HCT116 (cell line): ENCODE measurements at regions not wholly inside any gene's neighbourhood (a gene's known extent, or its start where the extent isn't known, plus 50 kb on each side); places are given as distances from the start of the nearest gene placed in this dataset.

Source experiments
- ATAC-seq: fragments of 200-7000 bp; cut with Tn5 transposase; 2 replicates; pipeline ENCODE4 v1.9.1; 2020; ENCODE audit warnings: mild to moderate bottlenecking, moderate library complexity
- BruUV-seq: library from RNA; stranded (reverse); fragments of 400-500 nt; replicated peaks from 2 replicates; lab custom pipeline; 2021; lab: Mats Ljungman, UMichigan
- CTCF ChIA-PET: fragments of 300-600 bp; sonication (Branson Sonifier 250); formaldehyde crosslinking; loops from one replicate; lab custom pipeline; 2021; ENCODE audit warnings: antibody characterized with exemption; lab: Charles Lee
- POLR2A ChIA-PET: fragments of 300-600, 350-600 bp; sonication (Branson Sonifier 250); formaldehyde crosslinking; loops from one replicate; lab custom pipeline; 2021; ENCODE audit warnings: antibody characterized with exemption; lab: Charles Lee
- RAD21 ChIA-PET, 2 experiments: fragments of 300-600 bp; sonication (Branson Sonifier 250); formaldehyde crosslinking; loops; one replicate each; lab custom pipeline; 2023; ENCODE audit warnings: low total read pairs in 2 of 2; ENCODE audit not compliant: uncharacterized antibody in 2 of 2, unreplicated experiment in 2 of 2, low non-redundant PET in 1 of 2; lab: Charles Lee
- DNase-seq: peaks from one replicate; pipeline ENCODE4 v3.0.0-alpha.2; 2010; ENCODE audit warnings: low read depth, low spot score
- H2AFZ ChIP-seq: fragments of 200-600 bp; shearing (Covaris generic), sonication (generic); 2 replicates; pipeline ENCODE4 v1.6.1; 2017; ENCODE audit warnings: low read depth, mixed run types, mixed read lengths, antibody characterized with exemption, low read length; ENCODE audit not compliant: poor library complexity, severe bottlenecking
- H3K27ac ChIP-seq: 2 replicates; pipeline ENCODE4 v1.5.1; 2012; ENCODE audit warnings: low read depth, low read length
- H3K27me3 ChIP-seq: fragments of 200-600 bp; sonication (generic); 2 replicates; pipeline ENCODE4 v1.6.1; 2016; ENCODE audit warnings: mixed run types, low read length, mixed read lengths; ENCODE audit not compliant: insufficient read depth
- H3K36me3 ChIP-seq, 2 experiments: fragments of 200-500 bp in 1 of 2; fragments of 200-600 bp in 1 of 2; sonication (Bioruptor generic) in 1 of 2; sonication (generic) in 1 of 2; 2 replicates each; pipeline versions ENCODE4 v1.5.1 to v1.6.1; 2014 to 2016; ENCODE audit warnings: low read length in 2 of 2, inconsistent platforms in 1 of 2, mixed read lengths in 1 of 2, mixed run types in 1 of 2; ENCODE audit not compliant: insufficient read depth in 2 of 2, control insufficient read depth in 1 of 2
- H3K4me1 ChIP-seq, 2 experiments: fragments of 200-600 bp in 1 of 2; sonication (generic) in 1 of 2; 2 replicates each; pipeline versions ENCODE4 v1.5.1 to v1.6.1; 2012 to 2017; ENCODE audit warnings: low read length in 2 of 2, inconsistent platforms in 1 of 2, mild to moderate bottlenecking in 1 of 2, mixed read lengths in 1 of 2, mixed run types in 1 of 2, moderate library complexity in 1 of 2; ENCODE audit not compliant: insufficient read depth in 2 of 2, control insufficient read depth in 1 of 2
- H3K4me2 ChIP-seq: fragments of 200-600 bp; sonication (generic); 2 replicates; pipeline ENCODE4 v1.6.1; 2017; ENCODE audit warnings: mixed run types, low read length, mixed read lengths
- H3K4me3 ChIP-seq, 2 experiments: fragments of 200-600 bp in 1 of 2; sonication (generic) in 1 of 2; replicated peaks in 1 of 2; 2 replicates each; pipeline ENCODE4 v1.5.1; 2011 to 2016; ENCODE audit warnings: low read length in 2 of 2, control low read depth in 1 of 2, low read depth in 1 of 2, mild to moderate bottlenecking in 1 of 2, mixed read lengths in 1 of 2, mixed run types in 1 of 2
- H3K79me2 ChIP-seq: fragments of 200-600 bp; sonication (generic); 2 replicates; pipeline ENCODE4 v1.6.1; 2017; ENCODE audit warnings: mild to moderate bottlenecking, mixed run types, low read length, moderate library complexity, mixed read lengths; ENCODE audit not compliant: insufficient read depth
- H3K9ac ChIP-seq: fragments of 200-600 bp; sonication (generic); 2 replicates; pipeline ENCODE4 v1.6.1; 2016; ENCODE audit warnings: low read length, mixed read lengths
- H3K9me2 ChIP-seq: fragments of 200-600 bp; sonication (generic), shearing (Covaris generic); 2 replicates; pipeline ENCODE4 v1.6.1; 2017; ENCODE audit warnings: mixed run types, mild to moderate bottlenecking, moderate library complexity; ENCODE audit not compliant: insufficient read depth
- H3K9me3 ChIP-seq, 2 experiments: fragments of 200-500 bp in 1 of 2; fragments of 200-600 bp in 1 of 2; sonication (Bioruptor generic) in 1 of 2; sonication (generic) in 1 of 2; 2 replicates each; pipeline ENCODE4 v1.6.1; 2014 to 2017; ENCODE audit warnings: low read length in 2 of 2, mixed read lengths in 2 of 2, inconsistent platforms in 1 of 2, low read depth in 1 of 2, mild to moderate bottlenecking in 1 of 2, mixed run types in 1 of 2, moderate library complexity in 1 of 2; ENCODE audit not compliant: control insufficient read depth in 1 of 2, insufficient read depth in 1 of 2
- H4K20me1 ChIP-seq: fragments of 200-600 bp; sonication (generic), shearing (Covaris generic); 2 replicates; pipeline ENCODE4 v1.6.1; 2017; ENCODE audit warnings: mixed run types, mild to moderate bottlenecking, moderate library complexity; ENCODE audit not compliant: insufficient read depth
- CEBPB ChIP-seq: IDR thresholded peaks from 2 replicates; pipeline ENCODE4 v1.6.1; 2012; ENCODE audit warnings: low read depth
- EGR1 ChIP-seq: IDR thresholded peaks from 2 replicates; pipeline ENCODE4 v1.6.1; 2012; ENCODE audit warnings: low read depth
- EZH2phosphoT487 ChIP-seq: fragments of 200-600 bp; IDR thresholded peaks from 2 replicates; pipeline ENCODE4 v1.6.1; 2018; ENCODE audit warnings: antibody characterized with exemption, borderline replicate concordance
- FOSL1 ChIP-seq: IDR thresholded peaks from 2 replicates; pipeline ENCODE4 v1.6.1; 2012; ENCODE audit warnings: low read depth
- MAX ChIP-seq: IDR thresholded peaks from 2 replicates; pipeline ENCODE4 v1.6.1; 2012
- POLR2A ChIP-seq: IDR thresholded peaks from 2 replicates; pipeline ENCODE4 v1.7.0; 2011; ENCODE audit warnings: borderline replicate concordance; ENCODE audit not compliant: insufficient read depth, insufficient read length; ENCODE audit errors: extremely low read depth
- POLR2AphosphoS5 ChIP-seq: IDR thresholded peaks from 2 replicates; pipeline ENCODE4 v1.6.1; 2011; ENCODE audit warnings: mild to moderate bottlenecking, low read depth, low read length, moderate library complexity
- SIN3A ChIP-seq: IDR thresholded peaks from 2 replicates; pipeline ENCODE4 v1.6.1; 2012; ENCODE audit warnings: low read depth
- SP1 ChIP-seq: IDR thresholded peaks from 2 replicates; pipeline ENCODE4 v1.6.1; 2012; ENCODE audit warnings: low read depth
- SRF ChIP-seq: IDR thresholded peaks from 2 replicates; pipeline ENCODE4 v1.6.1; 2012; ENCODE audit warnings: low read depth
- TCF7L2 ChIP-seq: IDR thresholded peaks from 2 replicates; pipeline ENCODE4 v1.7.0; 2011; ENCODE audit warnings: borderline replicate concordance, inconsistent platforms; ENCODE audit not compliant: insufficient read depth, insufficient read length; ENCODE audit errors: extremely low read depth
- intact Hi-C: fragments of 100-400 bp; cut with micrococcal nuclease; formaldehyde crosslinking; loops from 2 replicates; pipeline ENCODE4 v1.10.0; 2022
- TF ChIP-seq, protein P1 (sequence below): IDR thresholded peaks from 2 replicates; pipeline ENCODE4 v1.6.1; 2012
- TF ChIP-seq, protein P2 (sequence below): IDR thresholded peaks from 2 replicates; pipeline ENCODE4 v1.6.1; 2012; ENCODE audit warnings: low read depth

GRCh38 chr2:45285311-45285710, 276.1 kb upstream of the SIX2 start (continued):
- TF ChIP-seq, protein P1, sequence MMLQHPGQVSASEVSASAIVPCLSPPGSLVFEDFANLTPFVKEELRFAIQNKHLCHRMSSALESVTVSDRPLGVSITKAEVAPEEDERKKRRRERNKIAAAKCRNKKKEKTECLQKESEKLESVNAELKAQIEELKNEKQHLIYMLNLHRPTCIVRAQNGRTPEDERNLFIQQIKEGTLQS, result no peak

GRCh38 chr2:45284621-45284995, 275.4 kb upstream of the SIX2 start:
- H3K9me2 ChIP-seq, result no peaks in the 10 kb centered on the region
- ChIA-PET POLR2A (no interaction called here), CTCF (no interaction called here), RAD21 (no interaction called here)
- H3K4me2 ChIP-seq, result no peak overlapping the region
- TF ChIP-seq SIN3A (no peak), CEBPB (no peak), EGR1 (no peak), POLR2AphosphoS5 (no peak), EZH2phosphoT487 (no peak), SP1 (no peak), POLR2A (no peak), MAX (no peak), SRF (no peak), FOSL1 (no peak), TCF7L2 (no peak)
- TF ChIP-seq, protein P2, sequence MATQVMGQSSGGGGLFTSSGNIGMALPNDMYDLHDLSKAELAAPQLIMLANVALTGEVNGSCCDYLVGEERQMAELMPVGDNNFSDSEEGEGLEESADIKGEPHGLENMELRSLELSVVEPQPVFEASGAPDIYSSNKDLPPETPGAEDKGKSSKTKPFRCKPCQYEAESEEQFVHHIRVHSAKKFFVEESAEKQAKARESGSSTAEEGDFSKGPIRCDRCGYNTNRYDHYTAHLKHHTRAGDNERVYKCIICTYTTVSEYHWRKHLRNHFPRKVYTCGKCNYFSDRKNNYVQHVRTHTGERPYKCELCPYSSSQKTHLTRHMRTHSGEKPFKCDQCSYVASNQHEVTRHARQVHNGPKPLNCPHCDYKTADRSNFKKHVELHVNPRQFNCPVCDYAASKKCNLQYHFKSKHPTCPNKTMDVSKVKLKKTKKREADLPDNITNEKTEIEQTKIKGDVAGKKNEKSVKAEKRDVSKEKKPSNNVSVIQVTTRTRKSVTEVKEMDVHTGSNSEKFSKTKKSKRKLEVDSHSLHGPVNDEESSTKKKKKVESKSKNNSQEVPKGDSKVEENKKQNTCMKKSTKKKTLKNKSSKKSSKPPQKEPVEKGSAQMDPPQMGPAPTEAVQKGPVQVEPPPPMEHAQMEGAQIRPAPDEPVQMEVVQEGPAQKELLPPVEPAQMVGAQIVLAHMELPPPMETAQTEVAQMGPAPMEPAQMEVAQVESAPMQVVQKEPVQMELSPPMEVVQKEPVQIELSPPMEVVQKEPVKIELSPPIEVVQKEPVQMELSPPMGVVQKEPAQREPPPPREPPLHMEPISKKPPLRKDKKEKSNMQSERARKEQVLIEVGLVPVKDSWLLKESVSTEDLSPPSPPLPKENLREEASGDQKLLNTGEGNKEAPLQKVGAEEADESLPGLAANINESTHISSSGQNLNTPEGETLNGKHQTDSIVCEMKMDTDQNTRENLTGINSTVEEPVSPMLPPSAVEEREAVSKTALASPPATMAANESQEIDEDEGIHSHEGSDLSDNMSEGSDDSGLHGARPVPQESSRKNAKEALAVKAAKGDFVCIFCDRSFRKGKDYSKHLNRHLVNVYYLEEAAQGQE, result no peak
- no peak overlapping the region for H2AFZ ChIP-seq
- intact Hi-C loops, result no loop called here
- no peaks in the 10 kb centered on the region for H3K79me2 ChIP-seq
- no peak for ATAC-seq
- no peaks in the 10 kb centered on the region for H3K36me3 ChIP-seq
- no peak for DNase-seq
- H3K27ac ChIP-seq, result no peak overlapping the region
- H3K9ac ChIP-seq, result no peak overlapping the region
- no TSS peak for BruUV-seq
- H3K27me3 ChIP-seq, result no peaks in the 10 kb centered on the region
- H4K20me1 ChIP-seq, result no peaks in the 10 kb centered on the region
- no peak overlapping the region for H3K4me3 ChIP-seq
- no peaks in the 10 kb centered on the region for H3K9me3 ChIP-seq
- H3K4me1 ChIP-seq, result peaks cover 0 to 15% of the 10 kb centered on the region in 2 experiments; a peak in 1 of 4 replicates
